GM12878 (cell line): ENCODE measurements at regions not wholly inside any gene's neighbourhood (a gene's known extent, or its start where the extent isn't known, plus 50 kb on each side); places are given as distances from the start of the nearest gene placed in this dataset.

Experiments used
- ATAC-seq: fragments of 200-7000 bp; cut with Tn5 transposase; 3 replicates; pipeline ENCODE4 v1.9.1; 2020; ENCODE audit warnings: mild to moderate bottlenecking, moderate library complexity
- BruUV-seq: library from RNA; stranded (reverse); fragments of 400-500 nt; replicated peaks from 2 replicates; lab custom pipeline; 2021; lab: Mats Ljungman, UMichigan
- CTCF ChIA-PET: fragments of 300-600 bp; sonication (Branson Sonifier 250); formaldehyde crosslinking; extraction: SDS; loops from one replicate; lab custom pipeline; 2021; ENCODE audit warnings: inconsistent platforms; lab: Yijun Ruan, JAX
- POLR2A ChIA-PET: fragments of 350-600 bp; formaldehyde crosslinking; extraction: SDS; loops from one replicate; lab custom pipeline; 2021; ENCODE audit warnings: inconsistent platforms; lab: Charles Lee
- RAD21 ChIA-PET: fragments of 300-600 bp; sonication (Branson Sonifier 250); formaldehyde crosslinking; loops from one replicate; lab custom pipeline; 2023; ENCODE audit warnings: antibody characterized with exemption; ENCODE audit not compliant: unreplicated experiment; lab: Charles Lee
- SMC1A ChIA-PET: fragments of 300-600 bp; sonication (Branson Sonifier 250); formaldehyde crosslinking; loops from one replicate; lab custom pipeline; 2023; ENCODE audit not compliant: unreplicated experiment, uncharacterized antibody; lab: Charles Lee
- DNase-seq: peaks from one replicate; pipeline ENCODE4 v3.0.0-alpha.2; 2011; ENCODE audit warnings: low read depth, low spot score
- FAIRE-seq: peaks from 3 replicates; lab custom pipeline; 2011; peaks lifted over from hg19 to GRCh38; lab: Jason Lieb, UNC
- H2AFZ ChIP-seq: 2 replicates; pipeline ENCODE4 v1.6.0; 2011; ENCODE audit warnings: low read depth, low read length, control low read depth; ENCODE audit not compliant: control insufficient read depth
- H3K27ac ChIP-seq: 2 replicates; pipeline ENCODE4 v1.5.1; 2011; ENCODE audit warnings: control low read depth; ENCODE audit not compliant: control insufficient read depth, insufficient read depth
- H3K27me3 ChIP-seq, 2 experiments: replicated peaks in 1 of 2; 2 replicates each; pipeline versions ENCODE4 v1.6.0 to v1.6.1; 2011; ENCODE audit warnings: low read length in 1 of 2; ENCODE audit not compliant: control insufficient read depth in 2 of 2, insufficient read depth in 2 of 2
- H3K36me3 ChIP-seq, 2 experiments: 2 replicates each; pipeline ENCODE4 v1.5.1; 2011; ENCODE audit warnings: low read length in 1 of 2; ENCODE audit not compliant: control insufficient read depth in 2 of 2, insufficient read depth in 2 of 2
- H3K4me1 ChIP-seq: 2 replicates; pipeline ENCODE4 v1.6.1; 2011; ENCODE audit warnings: mild to moderate bottlenecking, low read length, moderate library complexity, mixed read lengths; ENCODE audit not compliant: control insufficient read depth, insufficient read depth
- H3K4me2 ChIP-seq: 2 replicates; pipeline ENCODE4 v1.6.0; 2011; ENCODE audit warnings: control low read depth; ENCODE audit not compliant: control insufficient read depth, insufficient read depth
- H3K4me3 ChIP-seq: fragments of 200-600 bp; sonication (generic); 2 replicates; pipeline ENCODE4 v1.5.1; 2016
- H3K79me2 ChIP-seq: 2 replicates; pipeline ENCODE4 v1.6.0; 2011; ENCODE audit warnings: low read length; ENCODE audit not compliant: control insufficient read depth, insufficient read depth
- H3K9ac ChIP-seq: 2 replicates; pipeline ENCODE4 v1.8.0; 2011; ENCODE audit warnings: low read length, control low read depth, mixed read lengths; ENCODE audit not compliant: control insufficient read depth, insufficient read depth
- H3K9me3 ChIP-seq: replicated peaks from 3 replicates; pipeline ENCODE4 v1.5.1; 2011; ENCODE audit warnings: mild to moderate bottlenecking, low read length; ENCODE audit not compliant: control insufficient read depth, insufficient read depth
- H4K20me1 ChIP-seq: 2 replicates; pipeline ENCODE4 v1.6.0; 2011; ENCODE audit not compliant: control insufficient read depth, insufficient read depth
- BACH1 ChIP-seq: fragments of 450-650 bp; IDR thresholded peaks from 2 replicates; pipeline ENCODE4 v1.6.1; 2017; ENCODE audit warnings: mild to moderate bottlenecking, borderline replicate concordance
- CBFB ChIP-seq: IDR thresholded peaks from 2 replicates; pipeline ENCODE4 v1.6.1; 2016; ENCODE audit warnings: antibody characterized with exemption, low read depth
- CHD1 ChIP-seq: IDR thresholded peaks from 2 replicates; pipeline ENCODE4 v1.6.1; 2012; ENCODE audit warnings: low read depth, low read length, improper control_type of control experiment
- PBX3 ChIP-seq: IDR thresholded peaks from 2 replicates; pipeline ENCODE4 v1.6.1; 2011; ENCODE audit warnings: mild to moderate bottlenecking, low read depth, low read length, moderate library complexity; ENCODE audit not compliant: insufficient replicate concordance
- REST ChIP-seq: IDR thresholded peaks from 2 replicates; pipeline ENCODE4 v1.6.1; 2012; ENCODE audit warnings: mild to moderate bottlenecking, low read depth, low read length
- TBL1XR1 ChIP-seq: IDR thresholded peaks from 2 replicates; pipeline ENCODE4 v1.6.1; 2012; ENCODE audit warnings: low read depth, low read length, improper control_type of control experiment
- ZSCAN29 ChIP-seq: fragments of 450-650 bp; IDR thresholded peaks from 2 replicates; pipeline ENCODE4 v1.6.1; 2017; ENCODE audit warnings: mild to moderate bottlenecking, moderate library complexity
- whole genome bisulfite sequencing: methylation state at CpG from one replicate; pipeline ENCODE4 v1.1.6; 2016; ENCODE audit warnings: low lambda C conversion rate; ENCODE audit not compliant: insufficient replicate concordance, insufficient coverage; ENCODE audit errors: missing lambda C conversion rate; 5-methylcytosine and 5-hydroxymethylcytosine counted together
- in situ Hi-C: fragments of 300-500 bp; cut with MboI; formaldehyde crosslinking; loops from 9 replicates; pipeline ENCODE4 v1.14.3; 2018; ENCODE audit warnings: mixed read lengths
- intact Hi-C: fragments of 100-400 bp; cut with micrococcal nuclease; formaldehyde crosslinking; loops from one replicate; pipeline ENCODE4 v1.14.2; 2022; ENCODE audit not compliant: unreplicated experiment
- TF ChIP-seq, protein P1 (sequence below): fragments of 450-650 bp; IDR thresholded peaks from 2 replicates; pipeline ENCODE4 v1.6.1; 2018; ENCODE audit warnings: borderline replicate concordance, mild to moderate bottlenecking; ENCODE audit not compliant: partially characterized antibody

DNA sequence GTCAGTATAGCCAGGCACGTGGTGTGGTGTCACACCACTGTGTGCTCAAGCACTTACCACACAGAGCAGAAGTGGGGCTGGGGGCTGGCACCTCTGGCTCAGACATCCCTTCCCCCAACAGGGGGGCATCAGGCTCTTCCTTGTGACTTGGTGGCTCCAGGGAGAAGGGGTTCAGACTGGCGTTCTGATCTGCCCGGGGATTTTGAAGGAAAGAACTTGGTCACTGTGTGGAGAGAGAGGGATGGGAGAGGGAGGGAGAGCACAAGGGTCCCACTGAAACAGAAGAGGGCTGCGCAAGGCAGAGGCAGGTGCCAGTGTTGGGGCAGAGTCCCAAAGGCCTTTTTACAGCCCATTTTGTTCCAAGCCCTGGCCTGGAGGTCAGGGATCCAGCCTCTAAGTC, 109.7 kb upstream of the ALDH1B1 start:
- ChIA-PET CTCF (no interaction called here), RAD21 (no interaction called here), SMC1A (no interaction called here)
- no TSS peak for BruUV-seq
- no peak for TF ChIP-seq REST
- TF ChIP-seq CHD1 = no peak
- TF ChIP-seq ZSCAN29 = no peak
- TF ChIP-seq PBX3 = no peak
- no peak for TF ChIP-seq BACH1
- TF ChIP-seq, protein P1, sequence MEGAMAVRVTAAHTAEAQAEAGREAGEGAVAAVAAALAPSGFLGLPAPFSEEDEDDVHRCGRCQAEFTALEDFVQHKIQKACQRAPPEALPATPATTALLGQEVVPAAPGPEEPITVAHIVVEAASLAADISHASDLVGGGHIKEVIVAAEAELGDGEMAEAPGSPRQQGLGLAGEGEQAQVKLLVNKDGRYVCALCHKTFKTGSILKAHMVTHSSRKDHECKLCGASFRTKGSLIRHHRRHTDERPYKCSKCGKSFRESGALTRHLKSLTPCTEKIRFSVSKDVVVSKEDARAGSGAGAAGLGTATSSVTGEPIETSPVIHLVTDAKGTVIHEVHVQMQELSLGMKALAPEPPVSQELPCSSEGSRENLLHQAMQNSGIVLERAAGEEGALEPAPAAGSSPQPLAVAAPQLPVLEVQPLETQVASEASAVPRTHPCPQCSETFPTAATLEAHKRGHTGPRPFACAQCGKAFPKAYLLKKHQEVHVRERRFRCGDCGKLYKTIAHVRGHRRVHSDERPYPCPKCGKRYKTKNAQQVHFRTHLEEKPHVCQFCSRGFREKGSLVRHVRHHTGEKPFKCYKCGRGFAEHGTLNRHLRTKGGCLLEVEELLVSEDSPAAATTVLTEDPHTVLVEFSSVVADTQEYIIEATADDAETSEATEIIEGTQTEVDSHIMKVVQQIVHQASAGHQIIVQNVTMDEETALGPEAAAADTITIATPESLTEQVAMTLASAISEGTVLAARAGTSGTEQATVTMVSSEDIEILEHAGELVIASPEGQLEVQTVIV = no peak
- TF ChIP-seq CBFB = no peak
- TF ChIP-seq TBL1XR1 = no peak
- TF ChIP-seq, all 136 proteins: peak for 0
- intact Hi-C loops = no loop called here
- FAIRE-seq = no peak
- no peak for ATAC-seq
- H3K27ac ChIP-seq = no peak overlapping the region
- no peak overlapping the region for H3K4me2 ChIP-seq
- POLR2A ChIA-PET = no interaction called here
- no peaks in the 10 kb centered on the region for H3K36me3 ChIP-seq
- peaks cover 0 to 4% of the 10 kb centered on the region in 2 experiments; a peak in 2 of 4 replicates for H3K27me3 ChIP-seq
- H3K4me3 ChIP-seq = no peak overlapping the region
- H4K20me1 ChIP-seq = no peaks in the 10 kb centered on the region
- no peak overlapping the region for H3K9ac ChIP-seq
- WGBS = 1% methylated on average over 4 of the region's 4 CpGs
- H3K9me3 ChIP-seq = no peaks in the 10 kb centered on the region
- in situ Hi-C loops = no loop called here
- H3K79me2 ChIP-seq = no peaks in the 10 kb centered on the region
- no peak for DNase-seq
- H2AFZ ChIP-seq = no peak overlapping the region
- no peaks in the 10 kb centered on the region for H3K4me1 ChIP-seq
